ENCODE measurements at regions not wholly inside any gene's neighbourhood (a gene's known extent, or its start where the extent isn't known, plus 50 kb on each side); places are given as distances from the start of the nearest gene placed in this dataset.

DNA sequence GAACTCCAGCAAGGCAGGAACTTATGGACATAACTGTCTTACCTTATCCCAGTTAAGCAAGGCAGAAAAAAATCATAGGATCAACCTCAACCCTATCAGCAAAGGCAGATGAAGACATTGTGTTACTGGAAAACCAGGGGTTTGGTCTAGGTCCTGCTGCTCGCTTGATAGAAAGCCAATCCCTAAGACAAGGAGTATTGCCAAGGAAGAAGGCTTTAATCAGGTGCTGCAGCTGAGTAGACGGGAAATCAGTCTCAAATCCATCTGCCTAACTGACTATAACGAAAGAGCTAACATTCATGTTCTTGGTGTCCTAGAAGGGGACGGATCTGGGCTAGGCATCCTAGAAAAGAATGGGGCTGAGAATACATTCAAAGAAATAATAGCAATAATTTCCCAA lies 1158.7 kb upstream of the CNTN5 start:
- intact Hi-C loops (cut with micrococcal nuclease), result no loop called here
- WGBS (ENCODE audit: insufficient coverage), result 83% methylated on average over 1 of the region's 4 CpGs
- Histone ChIP-seq H3K27me3 (ENCODE audit: control insufficient read depth in 2 of 2, insufficient read depth in 2 of 2, low read length in 2 of 2) (no peaks in the 10 kb centered on the region), H4K20me1 (ENCODE audit: insufficient read depth, low read length) (no peaks in the 10 kb centered on the region), H3K9ac (ENCODE audit: insufficient read depth, low read length, poor library complexity, severe bottlenecking) (no peak overlapping the region), H3K36me3 (replicated peaks in 1 of 2; ENCODE audit: control insufficient read depth in 1 of 2, insufficient read depth in 2 of 2, low read length in 2 of 2) (no peaks in the 10 kb centered on the region), H3K9me3 (replicated peaks in 1 of 2; ENCODE audit: control insufficient read depth in 1 of 2, insufficient read depth in 1 of 2, low read length in 2 of 2) (no peaks in the 10 kb centered on the region), H2AFZ (ENCODE audit: insufficient read depth, low read depth, low read length, poor library complexity, severe bottlenecking) (no peak overlapping the region), H3K79me2 (ENCODE audit: insufficient read depth, low read length) (no peaks in the 10 kb centered on the region), H3K27ac (ENCODE audit: low read depth in 1 of 2, low read length in 2 of 2) (no peak overlapping the region), H3K4me3 (replicated peaks in 1 of 3; ENCODE audit: low read depth in 2 of 3, low read length in 3 of 3) (no peak overlapping the region), H3K4me1 (ENCODE audit: control insufficient read depth in 1 of 2, insufficient read depth in 2 of 2, low read length in 2 of 2) (no peaks in the 10 kb centered on the region), H3K4me2 (replicated peaks; ENCODE audit: extremely low read depth, low read length, poor library complexity, severe bottlenecking) (no peak overlapping the region)
- Mint-ChIP-seq H3K4me1 (no peaks in the 10 kb centered on the region), H3K27ac (no peak overlapping the region), H3K27me3 (ENCODE audit: low read depth in 3 of 3) (no peaks in the 10 kb centered on the region), H3K4me3 (no peak overlapping the region), H3K9me3 (peaks cover 0 to 4% (median 0%) of the 10 kb centered on the region in 7 donors), H3K36me3 (no peaks in the 10 kb centered on the region)
- no peak for DNase-seq
- TF ChIP-seq, protein P1, sequence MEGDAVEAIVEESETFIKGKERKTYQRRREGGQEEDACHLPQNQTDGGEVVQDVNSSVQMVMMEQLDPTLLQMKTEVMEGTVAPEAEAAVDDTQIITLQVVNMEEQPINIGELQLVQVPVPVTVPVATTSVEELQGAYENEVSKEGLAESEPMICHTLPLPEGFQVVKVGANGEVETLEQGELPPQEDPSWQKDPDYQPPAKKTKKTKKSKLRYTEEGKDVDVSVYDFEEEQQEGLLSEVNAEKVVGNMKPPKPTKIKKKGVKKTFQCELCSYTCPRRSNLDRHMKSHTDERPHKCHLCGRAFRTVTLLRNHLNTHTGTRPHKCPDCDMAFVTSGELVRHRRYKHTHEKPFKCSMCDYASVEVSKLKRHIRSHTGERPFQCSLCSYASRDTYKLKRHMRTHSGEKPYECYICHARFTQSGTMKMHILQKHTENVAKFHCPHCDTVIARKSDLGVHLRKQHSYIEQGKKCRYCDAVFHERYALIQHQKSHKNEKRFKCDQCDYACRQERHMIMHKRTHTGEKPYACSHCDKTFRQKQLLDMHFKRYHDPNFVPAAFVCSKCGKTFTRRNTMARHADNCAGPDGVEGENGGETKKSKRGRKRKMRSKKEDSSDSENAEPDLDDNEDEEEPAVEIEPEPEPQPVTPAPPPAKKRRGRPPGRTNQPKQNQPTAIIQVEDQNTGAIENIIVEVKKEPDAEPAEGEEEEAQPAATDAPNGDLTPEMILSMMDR (IDR thresholded peaks at IDR 0.05), result no peak

DNA sequence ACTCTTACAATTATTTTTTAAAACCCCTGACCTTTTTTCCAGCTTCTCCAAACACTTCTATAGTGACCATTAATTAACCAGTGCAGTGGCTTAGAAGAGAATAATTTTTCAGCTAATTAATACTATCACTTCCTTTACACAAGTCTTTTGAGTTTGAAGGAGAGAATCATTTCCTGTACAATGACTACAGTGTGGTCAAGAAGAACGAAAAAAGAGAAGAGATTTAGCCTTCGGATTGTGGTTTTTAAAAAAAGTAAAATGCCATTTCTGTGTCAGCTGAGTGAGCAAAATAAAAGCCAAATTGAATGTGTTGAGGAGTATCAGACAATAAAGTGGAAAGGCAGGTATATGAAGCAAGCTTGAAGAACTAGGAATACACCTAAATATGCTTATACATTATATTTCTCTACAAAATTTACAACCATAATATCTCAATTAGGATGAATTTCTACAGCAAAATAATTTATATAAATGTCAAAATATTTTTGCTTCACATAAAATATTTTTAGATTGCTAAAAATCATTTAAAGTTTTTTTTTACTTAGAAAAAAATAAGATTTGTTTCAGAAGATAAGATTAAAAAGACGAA lies 1155.2 kb upstream of the CNTN5 start:
- no peak for DNase-seq
- Histone ChIP-seq H2AFZ (ENCODE audit: insufficient read depth, low read depth, low read length, poor library complexity, severe bottlenecking) (no peak overlapping the region), H3K9me3 (replicated peaks in 1 of 2; ENCODE audit: control insufficient read depth in 1 of 2, insufficient read depth in 1 of 2, low read length in 2 of 2) (no peaks in the 10 kb centered on the region), H3K27me3 (ENCODE audit: control insufficient read depth in 2 of 2, insufficient read depth in 2 of 2, low read length in 2 of 2) (no peaks in the 10 kb centered on the region), H3K79me2 (ENCODE audit: insufficient read depth, low read length) (no peaks in the 10 kb centered on the region), H3K4me2 (replicated peaks; ENCODE audit: extremely low read depth, low read length, poor library complexity, severe bottlenecking) (no peak overlapping the region), H3K27ac (ENCODE audit: low read depth in 1 of 2, low read length in 2 of 2) (no peak overlapping the region), H3K36me3 (replicated peaks in 1 of 2; ENCODE audit: control insufficient read depth in 1 of 2, insufficient read depth in 2 of 2, low read length in 2 of 2) (no peaks in the 10 kb centered on the region), H3K4me1 (ENCODE audit: control insufficient read depth in 1 of 2, insufficient read depth in 2 of 2, low read length in 2 of 2) (no peaks in the 10 kb centered on the region), H3K4me3 (replicated peaks in 1 of 3; ENCODE audit: low read depth in 2 of 3, low read length in 3 of 3) (no peak overlapping the region), H3K9ac (ENCODE audit: insufficient read depth, low read length, poor library complexity, severe bottlenecking) (no peak overlapping the region), H4K20me1 (ENCODE audit: insufficient read depth, low read length) (no peaks in the 10 kb centered on the region)
- Mint-ChIP-seq H3K27me3 (ENCODE audit: low read depth in 3 of 3) (no peaks in the 10 kb centered on the region), H3K4me1 (no peaks in the 10 kb centered on the region), H3K4me3 (no peak overlapping the region), H3K27ac (no peak overlapping the region), H3K36me3 (no peaks in the 10 kb centered on the region), H3K9me3 (peaks cover 2 to 7% (median 3%) of the 10 kb centered on the region in 7 donors)
- intact Hi-C loops (cut with micrococcal nuclease), result no loop called here
- TF ChIP-seq, protein P1 (IDR thresholded peaks at IDR 0.05), result no peak
- WGBS (ENCODE audit: insufficient coverage), result no CpG with 5 or more reads among the region's 3 CpGs

All from CD14-positive monocyte (primary cell).